Fibroblast of skin of abdomen (primary cell): ENCODE measurements at regions not wholly inside any gene's neighbourhood (a gene's known extent, or its start where the extent isn't known, plus 50 kb on each side); places are given as distances from the start of the nearest gene placed in this dataset.

Experiments
- DNase-seq: peaks from one replicate; pipeline ENCODE4 v3.0.0-alpha.2; 2013

DNA sequence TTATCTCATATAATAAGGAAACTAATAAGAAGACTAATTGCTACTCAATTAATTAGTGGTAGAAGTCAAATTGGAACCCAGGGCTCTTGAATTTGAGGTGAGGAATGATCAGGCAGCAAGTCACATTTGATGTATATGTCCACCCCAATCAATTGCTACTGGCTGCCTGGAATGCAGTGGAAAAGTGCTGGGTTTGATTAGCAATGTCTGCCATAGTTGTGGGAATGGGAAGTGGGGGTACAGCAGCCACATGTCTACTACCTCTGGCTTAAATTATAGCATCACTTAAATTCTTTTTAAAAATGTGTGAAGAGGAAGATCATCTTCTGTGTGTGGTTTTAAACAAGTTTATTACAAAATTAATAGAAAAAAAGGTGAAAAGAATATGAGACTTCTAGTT is 50.8 kb upstream of the NAV2 start:
- no peak for DNase-seq

DNA sequence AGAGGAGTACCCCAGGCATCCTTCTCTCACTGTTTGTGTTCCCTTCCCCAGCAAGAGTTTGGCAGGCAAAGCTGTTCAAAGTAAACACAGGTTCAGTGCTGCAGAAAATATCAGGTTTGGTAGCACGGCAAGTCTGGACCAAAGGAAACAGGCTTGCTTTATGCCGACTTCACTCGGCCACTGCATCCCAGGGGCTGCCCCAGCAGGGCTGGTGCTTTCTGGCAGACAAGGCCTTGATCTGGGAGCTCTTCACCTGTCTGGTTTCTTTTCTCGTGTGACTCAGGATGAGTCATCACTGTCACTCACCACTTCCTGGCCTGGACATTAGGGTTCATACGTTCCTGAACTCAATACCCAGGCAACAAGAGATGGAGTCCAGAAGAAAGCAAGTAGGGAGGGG is 52.6 kb upstream of the NAV2 start:
- DNase-seq: peak; percentile 55

DNA sequence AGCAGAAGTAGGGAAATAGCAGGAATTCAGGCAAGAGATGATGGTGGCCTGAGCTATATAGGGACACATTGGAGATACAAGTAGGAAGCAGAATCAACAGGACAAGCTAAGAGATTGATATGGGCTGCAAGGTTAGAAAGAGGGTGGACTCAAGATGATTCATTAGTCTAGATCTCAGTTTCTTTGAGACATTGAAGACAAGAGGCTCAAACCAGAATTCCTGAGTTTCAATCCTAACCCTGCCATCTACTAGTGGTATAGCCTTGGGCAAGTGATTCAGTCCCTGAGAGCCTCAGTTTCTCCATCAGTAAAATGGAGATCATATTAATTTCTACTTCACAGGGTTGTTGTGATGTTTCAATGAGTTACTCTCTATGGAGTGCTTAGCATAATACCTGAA is 53.1 kb upstream of the NAV2 start:
- no peak for DNase-seq

DNA sequence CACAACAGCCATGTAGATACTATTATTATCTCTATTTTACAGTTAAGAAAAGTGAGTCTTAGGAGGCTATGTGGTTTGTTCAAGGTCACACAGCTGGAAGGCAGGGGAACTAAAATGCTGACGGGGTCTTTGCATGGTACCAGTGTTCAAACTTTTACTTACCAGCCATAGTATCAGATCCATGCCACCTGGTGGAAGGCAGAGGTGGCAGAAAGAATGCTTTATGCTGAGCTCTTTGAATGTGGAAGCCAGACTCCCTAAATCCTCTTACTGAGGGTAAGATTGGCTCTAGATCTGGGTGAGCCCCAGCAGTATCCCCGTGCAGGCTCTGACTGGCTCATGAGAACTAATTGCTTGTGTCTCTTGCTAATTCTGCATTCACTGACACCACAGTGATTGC is 54.3 kb upstream of the NAV2 start:
- no peak for DNase-seq

DNA sequence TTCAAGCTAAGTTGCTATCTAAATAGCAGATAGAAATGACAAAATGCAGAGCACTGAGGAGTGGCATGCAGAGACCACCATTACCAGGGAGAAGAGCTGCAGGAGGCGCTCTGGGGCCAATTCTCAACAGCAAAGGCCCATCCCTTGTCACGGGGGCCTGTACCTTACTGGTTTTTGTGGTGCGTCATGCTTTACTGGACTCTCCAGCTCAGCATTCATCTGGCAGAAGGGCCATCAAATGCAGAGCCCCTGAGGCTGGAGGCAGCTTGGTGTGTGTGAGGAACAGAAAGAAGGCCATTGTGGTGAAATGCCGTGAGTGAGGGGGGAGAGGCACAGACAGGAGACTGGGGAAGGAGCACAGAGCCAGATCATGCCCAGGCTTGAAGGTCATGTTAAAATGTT is 56.5 kb upstream of the NAV2 start:
- no peak for DNase-seq

DNA sequence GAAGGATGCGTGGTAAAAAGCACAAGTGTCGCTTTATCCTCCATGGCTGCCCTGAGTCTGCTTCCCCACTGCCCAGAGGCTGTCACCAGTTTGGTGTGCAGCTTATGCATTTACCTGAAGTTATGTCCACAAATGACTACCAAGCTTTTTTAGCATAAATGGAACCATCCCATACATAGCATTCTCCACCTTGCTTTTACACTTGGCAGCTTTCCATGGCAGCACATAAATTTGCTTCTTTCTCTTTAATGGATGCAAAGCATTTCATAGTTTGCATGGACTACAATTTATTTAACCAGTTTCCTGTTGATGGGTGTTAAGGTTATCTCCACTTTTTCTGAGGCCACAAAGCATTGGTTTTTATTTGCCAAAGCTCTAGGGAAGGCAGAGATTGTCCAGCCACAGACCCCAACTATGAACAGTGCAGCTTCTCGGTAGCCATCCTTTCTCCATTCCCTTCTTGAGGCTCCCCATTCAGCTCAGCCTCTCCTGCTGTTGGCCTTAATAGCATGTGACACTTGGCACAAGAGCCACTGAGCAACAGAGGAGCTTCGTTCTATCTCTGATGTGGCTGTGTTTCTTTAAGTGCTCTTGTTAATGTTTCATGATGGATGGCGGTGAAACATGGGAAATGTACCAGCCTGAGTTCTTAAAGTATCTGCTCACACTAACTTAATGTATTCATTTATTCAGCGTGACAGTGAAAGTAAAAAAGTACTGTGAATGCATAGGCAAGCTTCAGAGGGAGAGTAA is 59.8 kb upstream of the NAV2 start:
- no peak for DNase-seq

DNA sequence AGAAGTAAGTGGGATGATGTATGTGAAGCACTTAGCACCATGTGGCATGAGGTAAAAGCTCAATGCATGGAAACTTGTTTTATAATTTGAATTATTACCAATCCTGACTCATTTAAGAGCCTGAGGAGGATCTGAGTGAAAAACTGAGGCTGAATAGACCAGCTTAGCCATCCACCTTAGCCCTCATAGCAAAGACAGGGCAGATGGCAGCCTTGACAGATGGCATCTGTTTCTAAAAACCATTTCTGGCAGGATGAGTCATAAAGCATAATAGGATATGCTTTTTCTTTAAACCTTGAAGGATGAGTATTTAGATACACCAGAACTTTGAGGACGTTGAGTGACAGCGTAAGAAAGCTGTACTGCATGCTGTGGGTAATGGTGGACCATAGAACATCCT is 61.0 kb upstream of the NAV2 start:
- DNase-seq: no peak

DNA sequence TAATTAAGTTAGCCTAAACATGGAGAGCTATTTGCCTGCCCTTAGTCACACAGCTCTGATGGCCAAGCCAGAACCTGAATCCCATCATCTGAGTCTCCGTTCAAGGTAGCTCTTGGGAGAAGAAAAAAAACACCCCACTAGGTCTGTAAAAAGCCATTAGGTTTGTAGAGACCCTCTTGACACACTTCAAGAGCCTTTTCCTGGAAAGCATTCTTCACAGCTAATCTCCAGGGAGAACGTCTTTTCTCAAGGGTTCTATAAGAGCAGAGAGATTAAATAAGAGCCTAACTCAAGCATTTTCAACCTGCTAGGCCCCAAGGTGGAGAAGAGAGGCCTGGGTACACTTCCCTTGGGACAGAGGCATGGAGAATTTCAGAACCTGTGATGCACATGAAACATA is 61.6 kb upstream of the NAV2 start:
- DNase-seq: no peak

DNA sequence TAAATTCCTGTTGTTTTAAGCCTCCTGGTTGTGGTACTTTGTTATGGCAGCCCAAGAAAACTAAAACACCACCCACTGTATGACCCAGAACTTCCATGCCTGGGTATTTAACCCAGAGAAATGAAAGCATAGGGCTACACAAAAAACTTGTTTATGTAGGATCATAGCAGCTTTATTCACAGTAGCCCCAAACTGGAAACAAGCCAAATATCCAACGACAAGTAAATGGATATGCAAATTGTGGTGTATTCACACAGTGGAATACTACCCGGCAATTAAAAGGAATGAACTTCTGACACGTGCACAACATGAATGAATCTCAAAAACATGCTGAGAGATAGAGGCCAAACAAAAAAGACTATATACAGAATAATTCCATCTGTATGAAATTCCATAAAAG is 62.2 kb upstream of the NAV2 start:
- no peak for DNase-seq

DNA sequence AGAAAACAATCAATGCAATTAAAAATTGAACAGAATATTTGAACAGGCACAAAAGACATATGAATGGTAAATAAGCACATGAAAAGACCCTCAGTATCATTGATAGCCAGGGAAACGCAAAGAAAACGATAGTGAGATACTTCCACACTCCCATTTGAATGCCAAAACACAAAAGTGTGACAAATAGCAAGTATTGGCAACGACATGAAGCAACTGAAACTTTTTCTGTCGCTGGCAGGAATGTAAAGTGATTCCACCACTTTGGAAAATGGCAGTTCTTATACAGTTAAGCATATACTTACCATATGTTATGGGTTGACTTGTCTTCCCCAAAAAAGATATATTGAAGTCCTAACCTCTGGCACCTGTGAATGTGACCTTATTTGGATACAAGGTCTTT is 62.9 kb upstream of the NAV2 start:
- no peak for DNase-seq

DNA sequence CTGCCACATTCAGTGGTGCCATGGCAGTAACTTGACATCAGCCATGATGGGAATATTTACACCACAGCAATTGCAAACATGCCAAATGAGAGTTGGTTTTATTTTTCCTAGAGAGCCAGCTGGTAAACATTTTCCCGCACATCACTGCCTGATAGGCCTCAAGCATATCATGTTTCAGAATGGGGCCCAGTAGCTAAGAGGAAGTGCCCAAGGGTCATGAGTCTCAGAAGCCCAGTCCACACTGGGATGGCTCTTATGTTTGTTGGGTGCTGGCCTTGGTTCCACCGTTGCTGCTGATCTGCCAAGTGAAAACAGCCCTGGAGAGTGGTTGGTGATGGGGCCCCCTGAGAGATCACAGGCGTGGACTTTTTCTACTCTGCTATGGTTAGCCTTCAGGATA is 64.3 kb upstream of the NAV2 start:
- DNase-seq: no peak

DNA sequence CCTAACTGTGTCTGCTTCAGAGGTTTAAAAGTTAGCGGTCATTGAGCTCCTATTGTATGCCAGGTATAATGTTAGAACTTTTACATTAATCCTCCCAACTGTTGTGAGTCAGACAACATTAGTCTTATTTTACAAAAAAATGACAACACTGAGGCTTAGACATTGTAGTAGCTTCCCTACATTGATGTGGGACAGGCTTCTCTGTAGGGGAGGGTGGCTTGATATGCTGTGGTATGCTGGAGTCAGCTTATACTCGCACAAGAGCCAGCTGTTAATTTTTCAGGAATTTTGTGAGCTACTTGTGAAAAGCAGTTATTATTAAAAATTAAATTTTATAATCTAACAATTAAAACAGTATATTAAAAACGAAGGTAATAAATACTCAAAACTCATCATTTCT is 64.8 kb upstream of the NAV2 start:
- no peak for DNase-seq

DNA sequence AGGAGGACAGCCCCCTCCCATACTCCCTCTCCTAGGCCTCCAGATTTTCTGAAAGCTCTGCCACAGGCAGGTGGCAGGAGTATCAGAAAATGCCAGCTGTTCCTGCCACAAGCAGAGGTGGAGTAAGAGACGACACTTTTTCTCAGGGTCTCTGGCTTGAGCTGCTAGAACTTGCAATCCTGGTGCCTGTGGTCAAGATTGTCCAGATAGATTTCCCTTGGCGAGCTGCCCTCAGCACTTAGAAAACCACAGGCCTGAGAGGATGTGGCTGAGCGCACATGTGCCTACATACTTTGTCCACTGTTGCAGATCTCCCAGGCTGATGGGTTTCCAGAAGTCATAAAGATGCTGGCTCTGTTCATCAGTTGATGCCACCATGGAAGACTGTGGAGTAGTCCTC is 65.7 kb upstream of the NAV2 start:
- peak; percentile 85 for DNase-seq

DNA sequence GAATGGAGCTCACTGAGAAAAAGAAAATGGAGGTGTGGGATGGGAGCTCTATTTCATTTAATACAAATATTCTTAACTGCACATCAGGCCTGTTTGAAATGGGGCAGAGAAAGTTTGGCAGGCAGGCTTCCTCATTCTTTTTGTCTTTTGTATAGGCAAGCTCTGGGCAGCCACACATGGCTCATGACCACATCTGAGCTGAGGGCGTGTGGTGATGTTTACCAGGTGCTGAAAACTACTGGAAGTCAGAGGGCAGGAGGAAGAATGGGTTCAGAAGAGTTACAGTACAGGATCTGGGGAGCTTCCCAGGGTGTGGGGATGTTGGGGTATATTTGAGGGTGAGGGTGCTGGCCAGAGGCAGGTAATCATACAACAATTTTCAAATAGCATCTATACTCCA is 66.3 kb upstream of the NAV2 start:
- no peak for DNase-seq

DNA sequence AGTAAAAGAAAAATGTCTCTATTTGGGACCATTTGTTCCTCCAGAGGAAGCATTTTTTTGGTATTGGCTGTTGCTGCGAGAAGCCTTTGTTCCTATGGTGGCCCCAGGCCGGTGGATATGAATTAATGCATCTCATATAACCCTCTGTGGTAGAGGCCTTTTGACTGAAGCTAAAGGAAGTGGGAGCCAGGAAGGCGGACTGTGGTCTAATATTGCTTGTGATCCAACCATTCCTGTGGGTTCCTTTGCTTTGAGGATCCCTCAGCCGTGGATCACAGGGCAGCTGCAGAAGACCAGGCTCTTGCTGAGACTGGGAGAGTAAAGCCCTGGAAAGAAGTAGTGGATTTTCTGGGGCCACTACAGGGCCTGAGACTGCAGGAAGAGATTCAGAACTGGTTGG is 68.3 kb upstream of the NAV2 start:
- peak; percentile 37 for DNase-seq

DNA sequence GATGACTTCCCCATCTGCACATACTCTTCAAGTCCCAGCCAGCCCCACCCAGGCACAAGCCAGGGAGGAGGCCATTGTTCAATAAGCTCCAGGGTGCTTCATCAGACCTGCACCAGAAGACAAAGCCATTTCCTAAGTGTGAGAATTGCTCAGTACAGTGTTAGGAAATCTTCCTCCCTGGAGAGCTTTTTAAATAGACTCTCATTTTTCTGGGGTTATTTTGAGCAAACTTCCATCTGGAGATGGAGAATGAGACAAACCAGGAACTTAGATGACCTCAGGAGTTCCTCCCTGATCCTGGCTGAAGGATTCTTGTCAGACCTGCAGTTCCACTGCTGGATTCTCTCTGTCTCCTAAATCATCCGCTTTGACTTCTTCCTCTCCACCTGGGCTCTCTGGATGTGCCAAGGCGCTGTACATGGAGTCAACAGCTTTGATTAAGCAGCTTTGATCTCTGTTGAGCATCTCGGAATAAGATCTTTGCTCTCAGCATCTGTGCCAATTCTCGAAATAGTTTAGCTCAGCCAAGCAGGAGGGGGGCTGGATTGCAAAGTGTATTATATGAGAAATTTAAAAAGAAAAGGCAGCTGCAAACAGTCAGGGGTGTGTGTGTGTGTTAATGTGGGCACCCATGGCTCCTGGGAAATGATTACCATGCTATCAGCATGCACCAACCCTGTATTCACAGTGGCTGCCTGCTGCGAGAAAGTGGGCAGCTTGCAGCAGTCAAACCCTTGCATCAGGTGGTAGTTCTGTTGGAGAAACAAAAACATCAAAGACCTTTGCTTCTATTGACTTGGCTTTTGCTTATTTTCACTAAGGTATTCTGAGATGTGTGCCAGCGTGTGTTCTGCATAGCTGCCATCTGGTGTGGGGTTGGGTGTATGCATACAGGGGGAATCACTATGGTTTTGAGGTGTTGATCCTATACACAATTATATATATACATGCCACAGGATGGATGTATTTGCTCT is 70.2 kb upstream of the NAV2 start:
- DNase-seq: peak; percentile 28

DNA sequence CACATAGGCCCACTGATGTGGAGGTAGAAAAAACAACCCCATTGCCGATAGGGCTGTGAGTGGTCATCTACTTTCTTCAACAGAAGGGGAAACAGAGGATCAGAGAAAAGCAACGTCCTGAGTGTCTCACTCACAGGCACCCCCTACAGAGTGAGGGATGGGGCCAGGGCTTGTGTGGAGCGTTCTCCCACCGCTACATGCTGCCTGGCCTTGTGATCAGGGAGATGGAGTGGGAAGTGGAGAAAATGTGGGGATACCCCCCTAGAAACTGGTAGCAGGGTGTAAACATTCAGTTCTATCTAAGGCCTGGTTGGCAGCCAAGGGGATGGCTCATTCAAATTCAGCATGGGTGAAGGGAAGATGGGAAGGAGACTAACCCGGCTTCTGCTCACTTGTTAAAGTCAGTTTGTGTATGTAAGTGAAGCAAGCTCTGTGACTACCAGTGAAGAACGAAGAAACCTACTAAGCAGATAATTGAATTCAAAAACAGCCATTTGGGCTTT is 73.0 kb upstream of the NAV2 start:
- DNase-seq: no peak

DNA sequence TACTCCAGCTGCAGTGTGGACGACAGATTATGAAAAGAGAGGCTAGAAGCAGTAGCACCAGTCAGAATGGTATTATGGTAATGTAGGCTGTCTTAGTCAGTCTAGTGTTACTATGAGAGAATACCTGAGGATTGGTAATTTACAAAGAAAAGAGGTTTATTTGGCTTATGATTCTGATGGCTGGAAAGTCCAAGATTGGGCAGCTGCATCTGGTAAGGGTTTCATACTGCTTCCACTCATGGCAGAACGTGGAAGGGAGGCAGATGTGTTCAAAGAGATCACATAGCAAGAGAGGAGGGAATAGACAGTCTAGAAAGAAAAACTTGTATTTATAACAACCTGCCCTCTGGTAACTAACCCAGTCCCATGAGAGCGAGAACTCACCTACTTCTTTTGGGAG is 77.3 kb upstream of the NAV2 start:
- no peak for DNase-seq

DNA sequence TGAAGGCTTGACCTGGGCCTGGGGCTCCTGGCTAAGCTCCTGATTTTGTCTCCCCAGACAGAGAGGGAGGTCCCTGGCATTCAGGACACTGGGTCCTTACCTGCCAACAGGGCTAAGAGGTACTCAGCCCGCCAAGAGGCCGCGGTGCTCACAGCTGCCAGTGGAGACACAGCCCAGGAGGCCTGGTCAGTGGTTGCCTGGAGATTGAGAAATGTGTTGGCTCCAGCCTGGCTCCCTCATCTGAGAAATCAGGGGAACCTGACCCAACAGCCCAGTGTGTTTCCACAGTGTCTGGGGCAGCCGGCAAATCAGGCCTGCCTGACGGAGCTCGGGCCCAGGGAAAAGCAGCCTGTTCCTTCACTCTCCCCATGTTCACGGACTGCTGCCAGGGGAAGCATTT is 79.4 kb upstream of the NAV2 start:
- DNase-seq: no peak

DNA sequence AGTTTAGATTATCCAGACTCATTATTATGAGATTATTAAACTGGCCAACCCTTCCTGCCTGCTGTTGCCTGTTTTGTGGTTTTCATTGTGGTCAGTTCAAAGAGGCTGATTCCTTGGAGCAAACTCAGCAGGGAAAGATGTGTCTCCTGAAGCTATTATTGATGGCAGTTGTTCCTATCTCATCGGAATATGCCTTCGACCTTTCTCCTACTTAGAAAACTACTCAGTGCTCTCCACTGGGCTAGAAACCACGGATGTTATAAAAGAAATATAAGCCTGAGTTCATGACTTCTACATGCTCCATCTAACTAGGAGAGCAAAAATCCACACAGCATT is 80.2 kb upstream of the NAV2 start:
- peak; percentile 51 for DNase-seq

DNA sequence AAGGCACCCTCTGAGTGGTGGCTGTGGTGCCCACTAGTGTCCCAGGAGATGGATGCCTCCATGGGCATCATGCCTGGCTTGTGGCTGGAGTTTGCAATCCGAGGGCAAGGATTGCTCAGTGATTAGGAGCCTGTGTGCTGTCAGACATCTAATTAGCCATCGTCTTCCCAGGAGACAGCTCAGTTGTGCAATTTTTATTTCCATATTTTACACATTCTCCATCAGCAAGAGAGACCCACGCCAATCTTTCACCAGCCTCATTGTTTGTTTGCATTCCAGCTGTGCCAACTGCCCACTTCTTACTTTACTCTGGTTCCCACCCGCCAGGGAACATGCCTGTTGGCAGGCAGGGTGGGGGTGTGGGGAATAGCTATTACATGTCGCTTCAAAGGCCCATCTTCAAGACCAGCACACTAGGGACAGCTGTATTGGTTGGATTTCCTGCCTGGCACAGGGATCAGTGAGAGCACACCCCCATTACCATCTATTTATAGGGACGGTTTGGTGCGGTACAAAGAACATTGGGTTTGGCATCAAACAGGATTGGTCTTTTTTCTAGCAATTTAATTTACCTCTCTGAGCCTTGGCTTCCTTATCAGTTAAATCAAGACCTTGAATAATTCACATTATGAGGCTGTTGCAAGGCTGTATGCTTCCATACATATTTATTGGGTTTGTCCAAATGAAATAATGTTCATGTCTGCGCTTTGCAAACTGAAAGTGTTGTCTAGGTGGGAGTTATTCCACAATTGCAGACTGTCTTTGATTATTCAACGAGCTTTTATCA is 80.7 kb upstream of the NAV2 start:
- DNase-seq: no peak

DNA sequence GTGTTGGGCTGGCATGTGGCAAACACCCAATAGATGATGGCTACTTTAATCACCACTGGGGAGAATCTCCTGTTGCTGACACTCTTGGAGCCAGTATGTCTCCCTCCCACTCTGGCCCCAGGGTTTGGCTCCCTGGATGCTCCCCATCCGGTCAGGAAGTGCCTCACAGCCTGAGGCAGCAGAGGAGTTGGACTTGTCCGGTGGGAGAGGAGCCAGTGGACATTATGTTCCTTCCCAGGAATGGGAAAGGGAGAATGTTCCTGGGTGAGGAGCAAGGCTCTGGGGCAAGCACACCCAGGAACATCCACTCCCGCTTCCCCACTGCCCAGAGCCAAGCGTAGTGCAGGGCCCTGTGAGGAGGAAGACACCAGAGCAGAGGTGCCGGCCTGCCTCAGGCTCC is 84.6 kb upstream of the NAV2 start:
- no peak for DNase-seq

DNA sequence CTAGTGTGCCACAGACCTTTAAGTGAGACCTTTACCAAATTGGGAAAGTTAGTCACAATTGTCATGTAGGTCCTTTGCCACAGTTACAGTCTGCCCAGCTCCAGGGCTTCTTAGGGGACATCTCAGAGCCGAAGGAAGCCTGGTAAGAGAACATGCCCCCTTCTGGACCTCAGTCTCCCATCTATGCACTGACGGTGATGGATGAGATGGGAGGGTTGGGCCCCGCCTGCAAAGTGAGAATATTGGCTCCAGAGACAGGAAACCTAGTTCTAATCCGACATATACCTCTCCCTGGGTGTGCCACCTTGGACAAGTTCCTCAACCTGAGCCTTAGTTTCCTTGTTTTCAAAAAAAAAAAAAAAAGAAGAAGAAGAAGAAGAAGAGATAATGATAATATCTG is 85.1 kb upstream of the NAV2 start:
- DNase-seq: no peak
